ENCODE measurements at regions not wholly inside any gene's neighbourhood (a gene's known extent, or its start where the extent isn't known, plus 50 kb on each side); places are given as distances from the start of the nearest gene placed in this dataset.
A peak's percentile ranks its signal among the peaks of the same experiment; 100 is the strongest.
"Not testable (repeated sequence)": the region's sequence is repeated elsewhere in the genome, so short reads cannot be mapped to it uniquely, and the experiment has no call there.

GRCh38 chr13:79646880-79647279 is 165.9 kb downstream of the NDFIP2 start:
- DNase-seq = peak in 2 of 3 experiments; percentile 55 to 74

GRCh38 chr13:79645569-79645968 is 164.6 kb downstream of the NDFIP2 start:
- peak in 2 of 3 experiments; percentile 80 to 90 for DNase-seq

GRCh38 chr13:79642596-79642995 is 161.6 kb downstream of the NDFIP2 start:
- no peak for DNase-seq

- DNase-seq = no peak
Measured at GRCh38 chr13:79637133-79637763, 156.3 kb downstream of the NDFIP2 start.

GRCh38 chr13:79631051-79631659 is 150.2 kb downstream of the NDFIP2 start:
- peak in 2 of 3 experiments; percentile 51 to 86 for DNase-seq

- no peak for DNase-seq
Measured at GRCh38 chr13:79628463-79628862, 147.5 kb downstream of the NDFIP2 start.

GRCh38 chr13:79626924-79627323 is 146.0 kb downstream of the NDFIP2 start:
- no peak for DNase-seq

GRCh38 chr13:79625517-79625916 is 144.6 kb downstream of the NDFIP2 start:
- no peak for DNase-seq

- DNase-seq = no peak
Measured at GRCh38 chr13:79621902-79622301, 140.9 kb downstream of the NDFIP2 start.

GRCh38 chr13:79621449-79621848 is 140.5 kb downstream of the NDFIP2 start:
- DNase-seq = no peak

GRCh38 chr13:79614250-79614918 is 133.4 kb downstream of the NDFIP2 start:
- DNase-seq = no peak

GRCh38 chr13:79612604-79613003 is 131.6 kb downstream of the NDFIP2 start:
- DNase-seq = no peak

GRCh38 chr13:79607895-79608294 is 126.9 kb downstream of the NDFIP2 start:
- not testable (repeated sequence) for DNase-seq
